ENCODE measurements at regions not wholly inside any gene's neighbourhood (a gene's known extent, or its start where the extent isn't known, plus 50 kb on each side); places are given as distances from the start of the nearest gene placed in this dataset.

GRCh38 chr3:35946121-35946853, 307.0 kb downstream of the ARPP21 start:
- TF ChIP-seq CTCF (IDR thresholded peaks at IDR 0.05), result peak in 3 of 6 experiments; percentile 46 to 52 (median 47)
- no peak for TF ChIP-seq POLR2A (IDR thresholded peaks at IDR 0.05)
